BLaER1 (cell line): ENCODE measurements at regions not wholly inside any gene's neighbourhood (a gene's known extent, or its start where the extent isn't known, plus 50 kb on each side); places are given as distances from the start of the nearest gene placed in this dataset.

Source experiments
- H3K27ac ChIP-seq: shearing (Covaris generic); formaldehyde crosslinking; 2 replicates; pipeline ENCODE4 v1.8.1; 2022
- H3K27me3 ChIP-seq: shearing (Covaris generic); formaldehyde crosslinking; 2 replicates; pipeline ENCODE4 v1.8.1; 2022
- H3K36me3 ChIP-seq: shearing (Covaris generic); formaldehyde crosslinking; 2 replicates; pipeline ENCODE4 v1.8.1; 2022
- H3K4me1 ChIP-seq: shearing (Covaris generic); formaldehyde crosslinking; 2 replicates; pipeline ENCODE4 v1.8.1; 2022
- H3K4me2 ChIP-seq: shearing (Covaris generic); formaldehyde crosslinking; 2 replicates; pipeline ENCODE4 v1.8.1; 2022
- H3K4me3 ChIP-seq: shearing (Covaris generic); formaldehyde crosslinking; 2 replicates; pipeline ENCODE4 v1.8.1; 2022
- H3K9ac ChIP-seq: shearing (Covaris generic); formaldehyde crosslinking; 2 replicates; pipeline ENCODE4 v1.8.1; 2022
- H3K9me3 ChIP-seq: shearing (Covaris generic); formaldehyde crosslinking; 2 replicates; pipeline ENCODE4 v1.8.1; 2022
- H4K20me1 ChIP-seq: shearing (Covaris generic); formaldehyde crosslinking; 2 replicates; pipeline ENCODE4 v1.8.1; 2022
- Cebpa-rat ChIP-seq: shearing (Covaris generic); IDR thresholded peaks from 2 replicates; pipeline ENCODE4 v1.8.1; 2022

- Histone ChIP-seq H3K9me3 (no peaks in the 10 kb centered on the region), H3K27me3 (no peaks in the 10 kb centered on the region), H3K4me1 (no peaks in the 10 kb centered on the region), H3K4me3 (no peak overlapping the region), H4K20me1 (no peaks in the 10 kb centered on the region), H3K9ac (no peak overlapping the region), H3K27ac (no peak overlapping the region), H3K36me3 (no peaks in the 10 kb centered on the region), H3K4me2 (no peak overlapping the region)
- no peak for TF ChIP-seq Cebpa-rat
Measured at GRCh38 chr5:86970361-86970760, 297.3 kb upstream of the RASA1 start.

GRCh38 chr5:86971034-86971571 lies 296.6 kb upstream of the RASA1 start:
- no peak overlapping the region for H3K27ac ChIP-seq
- H3K4me1 ChIP-seq, result no peaks in the 10 kb centered on the region
- no peak overlapping the region for H3K4me3 ChIP-seq
- no peaks in the 10 kb centered on the region for H3K36me3 ChIP-seq
- no peaks in the 10 kb centered on the region for H3K9me3 ChIP-seq
- no peaks in the 10 kb centered on the region for H3K27me3 ChIP-seq
- H3K4me2 ChIP-seq, result no peak overlapping the region
- H4K20me1 ChIP-seq, result no peaks in the 10 kb centered on the region
- H3K9ac ChIP-seq, result no peak overlapping the region
- TF ChIP-seq Cebpa-rat, result no peak

GRCh38 chr5:86974955-86975354 lies 292.7 kb upstream of the RASA1 start:
- Histone ChIP-seq H3K4me1 (no peaks in the 10 kb centered on the region), H3K36me3 (no peaks in the 10 kb centered on the region), H3K27me3 (no peaks in the 10 kb centered on the region), H3K27ac (no peak overlapping the region), H3K4me2 (no peak overlapping the region), H4K20me1 (no peaks in the 10 kb centered on the region), H3K9me3 (no peaks in the 10 kb centered on the region), H3K4me3 (no peak overlapping the region), H3K9ac (no peak overlapping the region)
- no peak for TF ChIP-seq Cebpa-rat

- Histone ChIP-seq H3K4me2 (no peak overlapping the region), H3K9ac (no peak overlapping the region), H3K27me3 (no peaks in the 10 kb centered on the region), H4K20me1 (no peaks in the 10 kb centered on the region), H3K27ac (no peak overlapping the region), H3K4me3 (no peak overlapping the region), H3K36me3 (no peaks in the 10 kb centered on the region), H3K9me3 (no peaks in the 10 kb centered on the region), H3K4me1 (no peaks in the 10 kb centered on the region)
- TF ChIP-seq Cebpa-rat, result no peak
Measured at GRCh38 chr5:86977190-86977589, 290.5 kb upstream of the RASA1 start.

GRCh38 chr5:86977808-86978207 lies 289.9 kb upstream of the RASA1 start:
- TF ChIP-seq Cebpa-rat, result no peak
- no peaks in the 10 kb centered on the region for H3K4me1 ChIP-seq

GRCh38 chr5:86979811-86980411 lies 287.8 kb upstream of the RASA1 start:
- H4K20me1 ChIP-seq, result no peaks in the 10 kb centered on the region
- H3K27me3 ChIP-seq, result no peaks in the 10 kb centered on the region
- no peak overlapping the region for H3K27ac ChIP-seq
- H3K9me3 ChIP-seq, result no peaks in the 10 kb centered on the region
- H3K4me1 ChIP-seq, result no peaks in the 10 kb centered on the region
- no peak for TF ChIP-seq Cebpa-rat
- no peak overlapping the region for H3K4me3 ChIP-seq
- H3K4me2 ChIP-seq, result no peak overlapping the region
- H3K36me3 ChIP-seq, result no peaks in the 10 kb centered on the region
- H3K9ac ChIP-seq, result no peak overlapping the region

More at GRCh38 chr5:86977808-86978207, 289.9 kb upstream of the RASA1 start:
- H3K27me3 ChIP-seq, result no peaks in the 10 kb centered on the region
- H3K4me3 ChIP-seq, result no peak overlapping the region
- H3K27ac ChIP-seq, result no peak overlapping the region
- H3K9me3 ChIP-seq, result no peaks in the 10 kb centered on the region
- H4K20me1 ChIP-seq, result no peaks in the 10 kb centered on the region
- no peak overlapping the region for H3K9ac ChIP-seq
- no peak overlapping the region for H3K4me2 ChIP-seq
- no peaks in the 10 kb centered on the region for H3K36me3 ChIP-seq

GRCh38 chr5:86981898-86982297 lies 285.8 kb upstream of the RASA1 start:
- no peak for TF ChIP-seq Cebpa-rat
- no peaks in the 10 kb centered on the region for H3K27me3 ChIP-seq
- no peak overlapping the region for H3K9ac ChIP-seq
- no peak overlapping the region for H3K27ac ChIP-seq
- H3K36me3 ChIP-seq, result no peaks in the 10 kb centered on the region
- no peak overlapping the region for H3K4me2 ChIP-seq
- H3K4me3 ChIP-seq, result no peak overlapping the region
- H3K9me3 ChIP-seq, result no peaks in the 10 kb centered on the region
- H3K4me1 ChIP-seq, result no peaks in the 10 kb centered on the region
- no peaks in the 10 kb centered on the region for H4K20me1 ChIP-seq

GRCh38 chr5:86983208-86983607 lies 284.5 kb upstream of the RASA1 start:
- Histone ChIP-seq H3K36me3 (no peaks in the 10 kb centered on the region), H3K9me3 (no peaks in the 10 kb centered on the region), H3K4me2 (no peak overlapping the region), H4K20me1 (no peaks in the 10 kb centered on the region), H3K27me3 (no peaks in the 10 kb centered on the region), H3K9ac (no peak overlapping the region), H3K4me3 (no peak overlapping the region), H3K27ac (no peak overlapping the region), H3K4me1 (no peaks in the 10 kb centered on the region)
- no peak for TF ChIP-seq Cebpa-rat

GRCh38 chr5:86986837-86987236 lies 280.8 kb upstream of the RASA1 start:
- H4K20me1 ChIP-seq, result no peaks in the 10 kb centered on the region
- no peak overlapping the region for H3K4me2 ChIP-seq
- H3K27ac ChIP-seq, result no peak overlapping the region
- H3K9ac ChIP-seq, result no peak overlapping the region
- H3K4me1 ChIP-seq, result no peaks in the 10 kb centered on the region
- H3K36me3 ChIP-seq, result no peaks in the 10 kb centered on the region
- H3K4me3 ChIP-seq, result no peak overlapping the region
- no peaks in the 10 kb centered on the region for H3K27me3 ChIP-seq
- TF ChIP-seq Cebpa-rat, result no peak
- H3K9me3 ChIP-seq, result no peaks in the 10 kb centered on the region

- Histone ChIP-seq H4K20me1 (no peaks in the 10 kb centered on the region), H3K4me2 (no peak overlapping the region), H3K9ac (no peak overlapping the region), H3K27me3 (no peaks in the 10 kb centered on the region), H3K27ac (no peak overlapping the region), H3K4me1 (no peaks in the 10 kb centered on the region), H3K4me3 (no peak overlapping the region), H3K9me3 (peaks cover 4% of the 10 kb centered on the region; the same call in 1 of the 2 replicates), H3K36me3 (no peaks in the 10 kb centered on the region)
- TF ChIP-seq Cebpa-rat, result no peak
Measured at GRCh38 chr5:86997516-86997915, 270.2 kb upstream of the RASA1 start.

GRCh38 chr5:86999951-87000350 lies 267.7 kb upstream of the RASA1 start:
- no peak overlapping the region for H3K4me2 ChIP-seq
- H3K9ac ChIP-seq, result no peak overlapping the region
- H3K27ac ChIP-seq, result no peak overlapping the region
- no peaks in the 10 kb centered on the region for H3K36me3 ChIP-seq
- no peaks in the 10 kb centered on the region for H3K4me1 ChIP-seq
- peaks cover 4% of the 10 kb centered on the region; the same call in 1 of the 2 replicates for H3K9me3 ChIP-seq
- no peaks in the 10 kb centered on the region for H4K20me1 ChIP-seq
- H3K27me3 ChIP-seq, result no peaks in the 10 kb centered on the region
- TF ChIP-seq Cebpa-rat, result no peak
- H3K4me3 ChIP-seq, result no peak overlapping the region
